ENCODE measurements at regions not wholly inside any gene's neighbourhood (a gene's known extent, or its start where the extent isn't known, plus 50 kb on each side); places are given as distances from the start of the nearest gene placed in this dataset.

- TF ChIP-seq MAX (IDR thresholded peaks at IDR 0.05), result peak; percentile 46
- peak; percentile 94; the same call in 1 of the 2 replicates for TF ChIP-seq HOMEZ (CRISPR knock-in tag; IDR thresholded peaks at IDR 0.05; ENCODE audit: low read depth)
- TF ChIP-seq SP2 (CRISPR knock-in tag; IDR thresholded peaks at IDR 0.05), result no peak
- TF ChIP-seq ZNF704 (CRISPR knock-in tag; IDR thresholded peaks at IDR 0.05; ENCODE audit: borderline replicate concordance), result no peak
- TF ChIP-seq TRAFD1 (CRISPR knock-in tag; IDR thresholded peaks at IDR 0.05; ENCODE audit: borderline replicate concordance), result no peak
- TF ChIP-seq ZNF644 (CRISPR knock-in tag; IDR thresholded peaks at IDR 0.05; ENCODE audit: low read depth), result peak; percentile 70; the same call in 1 of the 2 replicates
- peak; percentile 59 for TF ChIP-seq ZFY (CRISPR knock-in tag; IDR thresholded peaks at IDR 0.05)
- no peak for TF ChIP-seq AGO1 (IDR thresholded peaks at IDR 0.05; ENCODE audit: low read depth, low read length, poor library complexity, severe bottlenecking)
- TF ChIP-seq MYNN (CRISPR knock-in tag; IDR thresholded peaks at IDR 0.05; ENCODE audit: low read depth), result no peak
- TF ChIP-seq, protein P1, sequence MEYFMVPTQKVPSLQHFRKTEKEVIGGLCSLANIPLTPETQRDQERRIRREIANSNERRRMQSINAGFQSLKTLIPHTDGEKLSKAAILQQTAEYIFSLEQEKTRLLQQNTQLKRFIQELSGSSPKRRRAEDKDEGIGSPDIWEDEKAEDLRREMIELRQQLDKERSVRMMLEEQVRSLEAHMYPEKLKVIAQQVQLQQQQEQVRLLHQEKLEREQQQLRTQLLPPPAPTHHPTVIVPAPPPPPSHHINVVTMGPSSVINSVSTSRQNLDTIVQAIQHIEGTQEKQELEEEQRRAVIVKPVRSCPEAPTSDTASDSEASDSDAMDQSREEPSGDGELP (IDR thresholded peaks at IDR 0.05; ENCODE audit: borderline replicate concordance, low read depth), result 0 out of 2 replicates have a peak, but pooled peaks have one; percentile 24
- TF ChIP-seq, protein P2, sequence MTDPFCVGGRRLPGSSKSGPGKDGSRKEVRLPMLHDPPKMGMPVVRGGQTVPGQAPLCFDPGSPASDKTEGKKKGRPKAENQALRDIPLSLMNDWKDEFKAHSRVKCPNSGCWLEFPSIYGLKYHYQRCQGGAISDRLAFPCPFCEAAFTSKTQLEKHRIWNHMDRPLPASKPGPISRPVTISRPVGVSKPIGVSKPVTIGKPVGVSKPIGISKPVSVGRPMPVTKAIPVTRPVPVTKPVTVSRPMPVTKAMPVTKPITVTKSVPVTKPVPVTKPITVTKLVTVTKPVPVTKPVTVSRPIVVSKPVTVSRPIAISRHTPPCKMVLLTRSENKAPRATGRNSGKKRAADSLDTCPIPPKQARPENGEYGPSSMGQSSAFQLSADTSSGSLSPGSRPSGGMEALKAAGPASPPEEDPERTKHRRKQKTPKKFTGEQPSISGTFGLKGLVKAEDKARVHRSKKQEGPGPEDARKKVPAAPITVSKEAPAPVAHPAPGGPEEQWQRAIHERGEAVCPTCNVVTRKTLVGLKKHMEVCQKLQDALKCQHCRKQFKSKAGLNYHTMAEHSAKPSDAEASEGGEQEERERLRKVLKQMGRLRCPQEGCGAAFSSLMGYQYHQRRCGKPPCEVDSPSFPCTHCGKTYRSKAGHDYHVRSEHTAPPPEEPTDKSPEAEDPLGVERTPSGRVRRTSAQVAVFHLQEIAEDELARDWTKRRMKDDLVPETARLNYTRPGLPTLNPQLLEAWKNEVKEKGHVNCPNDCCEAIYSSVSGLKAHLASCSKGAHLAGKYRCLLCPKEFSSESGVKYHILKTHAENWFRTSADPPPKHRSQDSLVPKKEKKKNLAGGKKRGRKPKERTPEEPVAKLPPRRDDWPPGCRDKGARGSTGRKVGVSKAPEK (CRISPR knock-in tag; IDR thresholded peaks at IDR 0.05; ENCODE audit: borderline replicate concordance), result no peak
- TF ChIP-seq ZNF724P (CRISPR knock-in tag; IDR thresholded peaks at IDR 0.05; ENCODE audit: borderline replicate concordance), result no peak
- peak; percentile 35; the same call in 1 of the 2 replicates for TF ChIP-seq KLF11 (CRISPR knock-in tag; IDR thresholded peaks at IDR 0.05)
- no peak for TF ChIP-seq HOXA9 (CRISPR knock-in tag; IDR thresholded peaks at IDR 0.05; ENCODE audit: borderline replicate concordance)
- TF ChIP-seq ZNF224 (CRISPR knock-in tag; IDR thresholded peaks at IDR 0.05), result no peak
- TF ChIP-seq ZSCAN31 (CRISPR knock-in tag; IDR thresholded peaks at IDR 0.05; ENCODE audit: low read depth), result no peak
- 0 out of 2 replicates have a peak, but pooled peaks have one; percentile 45 for TF ChIP-seq PRDM10 (CRISPR knock-in tag; IDR thresholded peaks at IDR 0.05; ENCODE audit: low read depth)
These were observed 158.9 kb upstream of the FUT9 start (continued) for GRCh38 chr6:95856876-95857364.

All from HepG2 (cell line).